NCI-H82 (cell line): ENCODE measurements at regions not wholly inside any gene's neighbourhood (a gene's known extent, or its start where the extent isn't known, plus 50 kb on each side); places are given as distances from the start of the nearest gene placed in this dataset.
A peak's percentile ranks its signal among the peaks of the same experiment; 100 is the strongest.
"Not testable (repeated sequence)": the region's sequence is repeated elsewhere in the genome, so short reads cannot be mapped to it uniquely, and the experiment has no call there.

Experiments
- DNase-seq: peaks from one replicate; lab custom pipeline; 2025; lab: John Stamatoyannopoulos, UW

DNA sequence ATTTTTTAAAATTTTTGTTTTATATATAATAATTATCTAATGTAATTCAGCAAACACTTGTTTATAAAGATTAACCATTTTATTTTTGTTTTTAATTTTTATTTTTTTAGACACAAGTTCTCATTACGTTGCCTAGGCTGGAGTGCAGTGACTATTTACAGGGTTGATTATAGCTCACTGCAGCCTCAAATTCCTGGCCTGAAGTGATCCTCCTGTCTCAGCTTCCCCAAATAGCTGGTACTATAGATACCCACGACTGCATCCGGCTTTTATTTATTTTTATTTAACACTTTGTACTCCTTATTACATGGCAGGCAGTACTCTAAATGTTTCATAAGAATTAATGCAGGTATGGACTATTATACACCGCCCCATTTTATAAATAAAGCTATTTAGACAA is 288.7 kb downstream of the MDFIC start:
- DNase-seq = no peak

DNA sequence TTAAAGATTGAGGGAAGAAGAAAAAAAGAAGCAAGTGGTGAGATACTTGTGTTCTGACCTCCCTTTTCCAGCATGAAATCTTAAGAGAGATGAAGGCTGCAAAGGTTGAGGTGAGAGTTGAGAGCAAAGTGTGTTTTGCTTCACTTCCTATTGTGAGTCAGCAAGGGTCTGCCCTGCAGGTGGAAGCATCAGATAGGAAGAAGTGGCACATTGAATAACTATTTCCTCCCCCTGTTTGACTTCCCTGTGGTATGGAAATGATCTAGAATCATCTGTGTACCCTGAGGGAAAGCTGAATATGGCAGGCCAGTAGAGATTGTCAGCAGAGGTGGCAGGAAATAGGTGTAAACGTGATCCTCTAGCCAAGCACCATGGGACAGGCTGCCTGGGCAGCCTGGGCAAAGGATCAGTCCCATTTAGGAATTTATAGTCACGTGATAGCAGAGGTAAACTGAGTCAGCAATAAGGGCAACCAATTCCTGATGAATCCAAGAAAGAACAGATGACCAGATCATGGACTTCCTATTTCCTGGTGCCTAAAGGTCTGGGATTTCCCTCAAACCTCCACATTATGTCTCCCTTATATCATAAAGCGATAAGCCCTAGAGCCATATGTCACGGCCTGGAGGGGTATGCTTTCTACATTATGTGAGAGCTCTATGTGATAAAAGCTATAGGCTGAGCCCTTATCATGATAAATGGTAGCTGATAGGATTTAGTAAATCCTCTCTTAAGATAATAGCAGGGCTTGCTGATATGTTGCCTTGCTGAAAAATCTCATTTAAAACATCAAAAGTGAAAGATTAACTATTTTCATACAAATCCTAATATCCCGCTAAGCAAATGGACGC is 287.0 kb downstream of the MDFIC start:
- peak; percentile 97 for DNase-seq

DNA sequence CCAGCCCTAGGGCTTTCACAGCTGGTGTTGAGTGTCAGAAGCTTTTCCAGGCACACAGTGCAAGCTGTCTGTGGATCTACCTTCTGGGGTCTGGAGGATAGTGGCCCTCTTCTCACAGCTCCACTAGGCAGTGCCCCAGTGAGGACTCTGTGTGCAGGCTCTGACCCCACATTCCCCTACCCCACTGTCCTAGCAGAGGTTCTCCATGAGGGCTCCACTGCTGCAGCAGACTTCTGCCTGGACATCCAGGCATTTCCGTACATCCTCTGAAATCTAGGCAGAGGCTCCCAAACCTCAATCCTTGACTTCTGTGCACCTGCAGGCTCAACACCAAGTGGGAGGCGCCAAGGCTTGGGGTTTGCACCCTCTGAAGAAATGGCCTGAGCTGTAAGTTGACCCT is 284.5 kb downstream of the MDFIC start:
- DNase-seq = not testable (repeated sequence)

DNA sequence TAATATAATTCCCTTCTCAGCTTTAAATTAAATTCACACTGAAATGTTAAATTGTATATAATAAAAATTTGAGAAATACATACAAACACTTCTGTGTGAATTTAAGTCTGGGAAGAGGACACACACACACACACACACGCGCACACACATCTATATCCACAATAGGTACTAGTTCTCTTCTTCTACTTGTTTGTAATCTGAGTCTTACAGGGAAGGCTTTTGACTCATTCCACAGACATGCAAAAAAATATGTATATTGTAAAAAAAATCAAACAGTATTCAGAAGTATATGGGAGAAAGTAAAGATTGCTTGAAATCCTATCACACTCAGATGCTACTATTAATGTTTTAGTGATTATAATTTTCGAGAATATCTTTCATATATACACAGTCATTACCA is 276.2 kb downstream of the MDFIC start:
- DNase-seq = no peak

DNA sequence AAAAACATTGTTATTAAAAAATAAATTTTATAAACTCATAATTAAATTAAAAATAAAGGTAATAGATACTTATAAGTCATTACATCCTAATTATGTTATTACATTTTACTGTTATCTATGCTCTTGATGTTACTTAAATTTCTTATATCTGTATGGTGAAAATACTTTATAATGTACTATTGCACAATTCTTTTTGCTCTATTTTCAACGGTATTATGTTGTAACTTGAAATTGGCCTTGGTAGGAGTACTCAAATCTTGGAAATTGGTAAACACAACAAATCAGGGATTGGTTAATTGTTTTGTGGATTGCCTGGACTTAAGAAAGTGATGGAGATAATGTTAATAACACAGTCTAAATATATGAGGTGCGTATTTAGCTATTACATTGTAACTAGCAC is 273.3 kb downstream of the MDFIC start:
- no peak for DNase-seq

DNA sequence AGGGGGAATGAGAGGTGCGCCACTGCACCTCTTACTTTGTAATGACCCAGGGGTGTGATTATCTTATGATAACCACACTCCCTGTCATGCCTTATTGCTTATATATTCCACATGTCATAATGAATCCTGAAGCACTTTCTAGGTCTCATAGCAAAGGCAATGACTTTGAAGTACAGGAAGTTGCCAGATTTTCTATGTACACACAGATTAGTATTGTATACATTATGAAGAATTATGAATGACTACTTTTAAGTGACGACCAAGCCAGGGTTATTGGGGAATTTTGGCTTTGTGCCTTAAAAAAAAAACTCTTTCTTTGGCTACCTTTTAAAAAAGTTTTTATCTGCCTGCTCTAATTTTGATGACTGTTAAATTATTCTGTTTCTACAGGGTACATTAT is 269.6 kb downstream of the MDFIC start:
- DNase-seq = no peak

DNA sequence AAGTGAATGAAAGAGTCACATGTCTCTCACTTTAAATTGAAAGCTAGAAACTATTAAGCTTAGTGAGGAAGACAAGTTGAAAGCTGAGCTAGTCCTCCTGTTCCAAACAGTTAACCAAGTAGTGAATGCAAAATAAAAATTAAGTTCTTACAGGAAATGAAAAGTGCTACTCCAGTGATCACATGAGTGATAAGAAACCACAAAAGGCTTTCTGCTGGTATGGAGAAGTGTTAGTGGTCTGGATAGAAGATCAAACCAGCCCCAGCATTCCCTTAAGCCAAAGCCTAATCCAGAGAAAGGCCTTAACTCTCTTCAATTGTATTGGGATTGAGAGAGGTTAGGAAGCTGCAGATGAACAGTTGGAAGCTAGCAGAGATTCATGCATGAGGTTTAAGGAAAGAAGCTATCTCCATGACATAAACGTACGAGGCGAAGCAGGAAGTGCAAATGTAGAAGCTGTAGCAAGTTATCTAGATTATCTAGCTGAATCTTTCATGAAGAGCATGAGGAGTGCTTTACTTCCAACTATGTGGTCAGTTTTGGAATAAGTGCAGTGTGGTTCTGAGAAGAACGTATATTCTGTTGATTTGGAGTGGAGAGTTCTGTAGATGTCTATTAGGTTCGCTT is 261.6 kb downstream of the MDFIC start:
- peak; percentile 10 for DNase-seq

DNA sequence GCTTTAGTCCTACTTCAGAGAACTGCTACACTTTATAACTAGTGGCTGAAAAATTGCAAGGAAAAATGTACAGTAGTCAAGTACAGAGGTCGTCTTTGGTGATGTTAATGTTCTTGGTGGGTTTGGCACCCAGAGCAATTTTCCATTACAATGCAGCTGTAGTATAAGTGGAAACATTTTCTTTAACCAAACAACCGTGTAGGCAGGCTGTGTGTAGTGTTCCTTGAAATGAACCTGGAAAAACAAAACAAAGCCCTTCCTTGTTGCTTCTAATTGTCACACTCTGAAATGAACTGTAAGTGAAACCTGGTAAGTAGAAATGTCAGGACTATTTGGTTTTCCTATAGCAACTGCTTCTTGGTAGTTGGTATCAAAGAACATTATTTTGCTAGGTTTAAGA is 256.9 kb downstream of the MDFIC start:
- no peak for DNase-seq

DNA sequence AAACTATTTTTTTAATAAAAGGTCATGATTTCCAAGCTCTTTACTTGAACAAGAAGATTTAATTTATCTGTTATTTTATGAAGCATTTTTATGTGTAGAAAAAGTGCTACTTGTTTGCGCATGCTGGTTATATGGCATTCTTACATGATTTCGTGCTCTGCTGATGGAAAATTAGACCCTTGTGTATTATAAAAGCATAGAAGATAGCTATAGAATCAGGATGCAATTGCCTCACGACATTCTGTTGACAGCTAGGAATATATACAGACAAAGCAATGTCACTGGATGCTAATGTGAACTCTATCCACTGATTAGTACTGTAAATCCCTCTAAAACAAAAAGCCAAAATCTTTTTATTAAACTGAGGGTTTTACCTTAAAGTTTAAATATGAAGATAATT is 255.9 kb downstream of the MDFIC start:
- no peak for DNase-seq

DNA sequence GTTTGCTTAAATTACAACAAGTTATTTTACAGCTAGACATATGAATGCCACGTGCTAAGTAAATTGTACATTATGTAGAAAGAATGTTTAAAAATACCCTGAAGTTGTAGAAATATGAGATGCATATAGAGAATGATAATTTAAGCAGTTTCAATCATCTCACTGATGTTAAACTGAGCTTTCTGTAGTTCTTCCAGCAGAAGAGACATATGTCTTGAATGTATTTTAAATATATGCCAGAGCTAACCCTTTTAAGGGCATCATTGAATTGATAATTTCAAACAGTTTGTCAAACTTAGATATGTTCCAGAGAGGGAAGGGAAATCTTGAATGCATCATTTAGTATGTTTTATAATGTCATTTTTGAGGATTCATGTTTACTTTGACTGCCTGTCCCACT is 255.2 kb downstream of the MDFIC start:
- DNase-seq = no peak

DNA sequence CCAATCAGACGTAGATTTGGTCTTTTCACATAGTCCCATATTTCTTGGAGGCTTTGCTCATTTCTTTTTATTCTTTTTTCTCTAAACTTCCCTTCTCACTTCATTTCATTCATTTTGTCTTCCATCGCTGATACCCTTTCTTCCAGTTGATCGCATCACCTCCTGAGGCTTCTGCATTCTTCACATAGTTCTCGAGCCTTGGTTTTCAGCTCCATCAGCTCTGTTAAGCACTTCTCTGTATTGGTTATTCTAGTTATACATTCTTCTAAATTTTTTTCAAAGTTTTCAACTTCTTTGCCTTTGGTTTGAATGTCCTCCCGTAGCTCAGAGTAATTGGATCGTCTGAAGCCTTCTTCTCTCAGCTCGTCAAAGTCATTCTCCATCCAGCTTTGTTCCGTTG is 250.5 kb downstream of the MDFIC start:
- DNase-seq = not testable (repeated sequence)

DNA sequence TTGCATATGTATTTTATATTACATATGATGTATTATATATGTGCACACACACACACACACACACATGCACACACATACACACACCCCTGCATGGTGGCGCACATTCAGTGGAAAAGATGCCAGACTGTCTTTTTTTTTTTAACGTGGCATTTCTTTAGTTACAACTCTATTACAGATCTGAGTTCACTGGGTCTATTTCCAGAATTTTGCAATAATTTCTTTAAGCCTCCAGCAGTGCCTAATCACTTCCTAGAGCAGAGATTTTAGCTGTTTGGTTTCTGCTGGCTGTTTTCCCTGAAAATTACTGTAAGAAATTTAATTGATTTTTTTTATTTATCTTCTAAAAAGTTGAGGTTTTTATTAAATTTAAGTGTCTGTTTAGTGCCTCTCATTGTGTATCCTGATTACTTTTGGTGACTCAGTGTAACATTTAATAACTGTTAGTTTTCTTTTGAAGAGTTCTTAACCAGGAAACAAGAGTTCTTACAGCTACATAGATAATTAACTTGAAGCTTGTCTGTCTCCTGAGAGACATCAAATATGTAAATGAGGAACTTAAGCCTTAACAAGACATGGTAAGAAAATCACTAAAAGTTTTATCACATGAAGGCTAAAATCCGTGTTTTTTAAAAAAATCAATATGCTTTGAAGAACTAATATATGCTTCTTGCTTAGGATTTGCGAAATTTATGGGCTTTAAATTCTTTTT is 232.0 kb downstream of the MDFIC start:
- DNase-seq = no peak

DNA sequence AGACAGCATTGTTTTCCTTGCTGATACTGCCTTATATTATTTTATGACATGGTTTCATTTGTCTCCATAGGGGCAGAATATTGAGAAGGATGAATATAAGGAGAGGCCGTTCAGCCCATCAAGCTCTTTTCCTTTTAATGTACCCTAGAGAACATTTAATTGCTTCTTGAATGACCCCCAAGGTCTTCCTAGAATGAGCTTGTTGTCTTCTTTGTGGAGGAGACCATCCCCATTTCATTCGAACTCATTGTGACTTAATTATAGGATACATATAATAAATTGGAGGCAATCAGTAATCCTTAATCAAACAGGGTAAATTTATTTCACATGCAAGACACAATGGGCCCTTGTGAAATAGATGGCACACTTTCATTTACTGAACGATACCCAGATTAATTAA is 231.3 kb downstream of the MDFIC start:
- no peak for DNase-seq

DNA sequence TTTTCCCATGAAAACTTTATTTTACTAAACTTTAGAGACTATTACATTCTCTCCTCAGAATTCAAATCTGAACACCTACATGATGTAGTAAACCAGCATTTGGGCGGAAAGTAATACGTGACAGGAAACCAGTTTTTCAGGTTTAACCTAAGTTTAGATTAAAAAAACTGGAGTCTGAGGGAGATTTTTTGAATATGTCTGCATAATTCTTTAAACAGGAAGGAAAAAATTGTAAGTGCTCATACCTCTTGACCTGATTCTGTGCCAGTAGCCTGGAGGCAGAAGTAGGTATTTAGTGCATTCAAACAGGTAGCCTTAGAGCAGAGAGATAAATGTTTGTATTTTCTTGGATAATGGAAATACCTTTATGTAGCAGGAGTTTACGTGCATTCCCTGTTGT is 224.3 kb downstream of the MDFIC start:
- DNase-seq = no peak

DNA sequence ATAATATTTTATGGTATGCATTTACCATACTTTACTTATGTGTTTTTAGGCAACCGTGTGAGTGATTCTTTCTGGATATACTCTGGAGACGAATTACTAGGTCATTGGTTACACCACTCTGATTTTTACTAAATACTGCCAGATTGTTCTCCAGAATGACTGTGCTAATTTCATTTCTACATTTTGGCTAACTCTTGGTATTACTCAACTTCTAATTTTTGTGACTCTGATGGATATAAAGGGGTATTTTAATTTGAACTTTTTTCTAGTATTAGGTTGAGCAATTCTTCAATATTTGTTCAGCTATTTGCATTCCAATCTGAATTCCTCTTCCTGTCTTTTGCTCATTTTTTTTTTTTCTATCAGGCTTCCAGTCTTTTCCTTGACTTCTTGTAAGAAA is 223.6 kb downstream of the MDFIC start:
- no peak for DNase-seq

DNA sequence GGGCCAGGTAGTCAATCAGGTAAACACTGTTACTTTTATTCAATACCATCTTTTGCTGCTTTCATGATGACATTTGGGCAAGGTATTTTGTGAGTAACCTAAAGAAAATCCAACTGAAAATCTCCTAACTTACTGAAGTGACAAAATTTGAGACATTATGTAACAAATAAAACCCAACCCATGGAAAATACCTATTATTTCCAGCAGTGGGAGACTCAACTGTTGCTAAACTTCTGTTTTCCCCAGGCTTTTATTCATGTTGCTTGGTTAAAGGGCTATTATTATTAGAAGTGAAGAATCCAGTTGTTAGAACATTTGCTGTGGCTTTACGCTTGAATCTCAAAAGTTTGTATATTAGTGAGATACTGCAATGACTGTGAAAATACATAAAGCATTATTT is 215.9 kb downstream of the MDFIC start:
- no peak for DNase-seq

DNA sequence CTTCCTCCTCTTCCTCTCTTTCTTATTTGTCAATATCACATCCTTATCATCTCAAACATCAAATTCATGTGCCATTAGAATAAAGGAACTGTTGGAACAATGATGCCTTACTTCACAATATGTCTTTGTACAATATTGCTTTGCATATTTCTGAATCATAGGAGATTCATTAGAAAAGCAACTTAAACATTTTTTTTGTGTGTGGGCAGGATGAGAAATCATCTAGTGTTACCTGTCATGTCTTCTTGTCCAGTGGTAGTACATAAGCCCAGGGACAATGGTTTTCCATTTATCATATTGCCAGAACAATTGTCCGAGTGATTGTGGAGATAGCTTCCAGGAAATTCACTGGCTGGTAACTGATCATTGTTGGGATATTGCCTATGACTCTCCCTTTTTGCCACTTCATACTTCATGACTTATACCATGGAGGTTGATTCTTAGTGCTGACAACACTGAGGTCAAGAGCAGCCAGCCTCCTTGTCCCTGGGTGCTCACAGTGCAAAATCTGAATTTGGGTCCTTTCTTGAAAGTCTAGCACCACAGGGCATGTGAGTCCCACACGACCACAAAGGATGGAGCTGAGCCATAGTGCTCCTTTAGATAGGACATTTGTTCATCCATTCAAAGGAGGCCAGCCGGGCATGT is 215.0 kb downstream of the MDFIC start:
- no peak for DNase-seq

DNA sequence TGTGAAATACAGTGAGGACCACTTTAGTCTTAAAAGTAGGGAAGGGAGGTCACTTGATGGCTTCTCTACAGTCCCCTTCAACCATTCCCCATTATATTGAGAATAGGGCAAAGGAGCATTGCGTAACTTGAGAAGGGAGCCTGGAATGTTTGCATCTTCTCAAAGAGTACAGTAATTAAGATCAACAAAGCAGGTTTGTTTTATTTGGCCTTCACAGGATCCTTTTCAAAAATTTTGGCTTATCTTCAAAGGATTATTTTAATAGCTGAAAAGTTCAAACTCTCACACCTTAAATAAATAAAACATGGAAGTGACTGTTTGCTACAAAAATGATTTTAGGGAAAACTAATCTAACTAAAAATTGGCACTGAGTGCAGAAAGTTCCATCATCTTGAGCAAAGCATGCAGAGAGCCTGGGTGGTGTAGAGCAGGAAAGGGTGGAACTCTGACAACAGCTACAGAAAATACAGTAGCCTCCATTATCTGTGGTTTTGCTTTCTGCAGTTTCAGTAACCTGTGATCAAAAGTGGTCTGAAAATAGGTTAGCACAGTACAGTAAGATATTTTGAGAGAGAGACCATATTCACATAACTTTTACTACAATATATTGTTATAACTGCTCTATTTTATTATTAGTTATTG is 214.0 kb downstream of the MDFIC start:
- DNase-seq = no peak

DNA sequence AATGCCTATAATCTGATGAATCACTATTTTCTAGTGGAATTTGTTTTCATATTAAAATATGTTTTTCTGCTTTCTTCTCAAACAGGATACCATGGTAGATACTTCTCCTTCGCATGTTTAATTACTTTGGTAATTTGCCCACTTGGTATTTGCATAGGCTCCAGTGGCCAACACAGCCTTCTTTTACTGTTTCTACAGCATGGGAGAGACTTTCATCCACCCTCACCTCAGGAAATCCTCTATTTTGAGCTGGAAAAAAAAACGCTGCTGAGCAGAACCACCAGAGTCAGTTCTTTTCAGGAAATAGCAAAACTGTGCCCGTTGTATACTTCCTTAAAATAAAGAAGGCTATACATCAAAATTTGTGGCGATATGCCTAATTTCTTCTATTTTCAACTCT is 213.3 kb downstream of the MDFIC start:
- no peak for DNase-seq

DNA sequence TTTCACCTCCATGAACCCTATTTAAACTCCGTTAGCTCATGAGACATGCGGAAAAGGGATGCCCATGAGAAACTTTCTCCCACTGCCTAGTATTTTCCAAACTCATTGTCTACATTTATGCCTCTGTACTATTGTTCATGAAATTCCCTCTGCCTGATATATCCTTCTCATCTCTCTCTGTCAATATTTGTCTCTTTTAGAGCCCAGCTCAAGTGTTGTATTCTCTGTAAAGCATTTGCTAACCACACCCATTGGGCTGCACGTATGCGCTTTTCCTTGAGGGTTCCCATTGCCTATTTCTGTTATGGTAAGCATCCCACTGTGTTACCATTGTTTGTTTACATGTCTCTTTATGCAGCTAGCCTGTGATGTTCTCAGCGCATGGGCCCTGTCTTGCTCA is 211.4 kb downstream of the MDFIC start:
- DNase-seq = no peak

DNA sequence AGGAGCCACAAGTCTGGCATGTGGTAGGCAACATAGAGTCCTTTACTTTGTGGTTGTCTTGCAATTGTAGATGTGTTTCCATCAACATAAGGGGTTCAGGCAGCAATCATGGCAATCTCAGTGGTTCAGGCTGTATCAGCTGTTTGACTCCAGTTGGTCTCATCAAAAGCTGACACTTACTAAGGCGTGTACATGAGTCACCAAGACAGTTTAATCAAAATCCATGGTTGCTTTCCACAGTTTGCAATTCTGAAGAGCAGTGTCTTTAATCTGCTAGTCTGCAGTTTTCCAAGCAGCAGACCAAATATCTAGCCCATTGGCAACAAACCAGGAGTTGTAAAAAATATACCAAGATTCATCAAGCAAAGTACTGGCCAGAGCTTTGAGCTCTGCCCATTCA is 210.2 kb downstream of the MDFIC start:
- no peak for DNase-seq

DNA sequence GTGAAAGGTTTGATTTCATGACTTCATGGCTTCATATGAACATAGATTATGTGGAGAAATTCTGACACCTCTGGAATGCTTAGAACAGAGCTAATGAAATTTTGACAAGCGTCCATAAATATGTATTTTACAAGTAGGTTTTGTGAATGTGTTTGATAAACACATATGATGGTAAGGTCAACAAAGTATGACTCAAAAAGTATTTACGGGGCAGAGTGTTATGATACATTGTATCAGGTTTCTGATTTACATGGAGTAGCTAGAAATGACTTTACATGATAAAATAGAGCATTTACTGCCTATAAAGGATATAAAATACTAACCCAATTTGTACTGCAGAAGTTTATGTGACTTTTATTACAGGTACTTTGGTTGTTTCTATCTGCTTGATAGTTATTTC is 206.3 kb downstream of the MDFIC start:
- DNase-seq = no peak
